HG02885 (cell line): ENCODE measurements at regions not wholly inside any gene's neighbourhood (a gene's known extent, or its start where the extent isn't known, plus 50 kb on each side); places are given as distances from the start of the nearest gene placed in this dataset.

Experiments
- ATAC-seq: cut with Tn5 transposase; IDR thresholded peaks from one replicate; pipeline ENCODE4 v1.9.1; 2021; ENCODE audit warnings: mild to moderate bottlenecking; ENCODE audit not compliant: unreplicated experiment, poor library complexity

GRCh38 chr5:144918371-144918770 lies 747.7 kb downstream of the KCTD16 start:
- no peak for ATAC-seq

GRCh38 chr5:144915452-144915851 lies 744.8 kb downstream of the KCTD16 start:
- ATAC-seq: no peak

- ATAC-seq: no peak
Observed at GRCh38 chr5:144913661-144914060, 743.0 kb downstream of the KCTD16 start.

GRCh38 chr5:144896473-144896872 lies 725.8 kb downstream of the KCTD16 start:
- no peak for ATAC-seq

GRCh38 chr5:144886668-144887067 lies 716.0 kb downstream of the KCTD16 start:
- no peak for ATAC-seq

- no peak for ATAC-seq
Observed at GRCh38 chr5:144882739-144883283, 712.1 kb downstream of the KCTD16 start.

GRCh38 chr5:144880513-144880912 lies 709.8 kb downstream of the KCTD16 start:
- ATAC-seq: no peak

- ATAC-seq: no peak
Observed at GRCh38 chr5:144876990-144877389, 706.3 kb downstream of the KCTD16 start.

GRCh38 chr5:144873076-144873475 lies 702.4 kb downstream of the KCTD16 start:
- no peak for ATAC-seq

GRCh38 chr5:144864118-144864517 lies 693.4 kb downstream of the KCTD16 start:
- no peak for ATAC-seq

- ATAC-seq: no peak
Observed at GRCh38 chr5:144857454-144857853, 686.8 kb downstream of the KCTD16 start.

- no peak for ATAC-seq
Observed at GRCh38 chr5:144844086-144844485, 673.4 kb downstream of the KCTD16 start.

GRCh38 chr5:144832416-144832815 lies 661.7 kb downstream of the KCTD16 start:
- ATAC-seq: no peak

GRCh38 chr5:144831650-144832049 lies 661.0 kb downstream of the KCTD16 start:
- no peak for ATAC-seq

GRCh38 chr5:144822503-144822902 lies 651.8 kb downstream of the KCTD16 start:
- ATAC-seq: no peak

- no peak for ATAC-seq
Observed at GRCh38 chr5:144820278-144820677, 649.6 kb downstream of the KCTD16 start.

GRCh38 chr5:144815131-144815530 lies 644.5 kb downstream of the KCTD16 start:
- ATAC-seq: no peak

GRCh38 chr5:144812763-144813162 lies 642.1 kb downstream of the KCTD16 start:
- ATAC-seq: no peak

GRCh38 chr5:144800169-144800568 lies 629.5 kb downstream of the KCTD16 start:
- no peak for ATAC-seq

- ATAC-seq: no peak
Observed at GRCh38 chr5:144798595-144798994, 627.9 kb downstream of the KCTD16 start.

GRCh38 chr5:144794922-144795321 lies 624.2 kb downstream of the KCTD16 start:
- no peak for ATAC-seq

GRCh38 chr5:144788556-144788955 lies 617.9 kb downstream of the KCTD16 start:
- no peak for ATAC-seq

- no peak for ATAC-seq
Observed at GRCh38 chr5:144788046-144788445, 617.4 kb downstream of the KCTD16 start.
